ENCODE measurements at regions not wholly inside any gene's neighbourhood (a gene's known extent, or its start where the extent isn't known, plus 50 kb on each side); places are given as distances from the start of the nearest gene placed in this dataset.

- no peak for DNase-seq (ENCODE audit: extremely low read depth, low read depth)
- TF ChIP-seq CTCF (IDR thresholded peaks at IDR 0.05; ENCODE audit: low read depth, low read length) = no peak
These were observed 108.5 kb upstream of the CYRIA start for GRCh38 chr2:16774091-16774490.

- DNase-seq (ENCODE audit: extremely low read depth, low read depth) = no peak
- peak; percentile 46 for TF ChIP-seq CTCF (IDR thresholded peaks at IDR 0.05; ENCODE audit: low read depth, low read length)
These were observed 107.6 kb upstream of the CYRIA start for GRCh38 chr2:16773080-16773713.

GRCh38 chr2:16767789-16768476 lies 102.3 kb upstream of the CYRIA start:
- no peak for TF ChIP-seq CTCF (IDR thresholded peaks at IDR 0.05; ENCODE audit: low read depth, low read length)
- no peak for DNase-seq (ENCODE audit: extremely low read depth, low read depth)

- no peak for DNase-seq (ENCODE audit: extremely low read depth, low read depth)
- TF ChIP-seq CTCF (IDR thresholded peaks at IDR 0.05; ENCODE audit: low read depth, low read length) = no peak
These were observed 99.7 kb upstream of the CYRIA start for GRCh38 chr2:16765356-16765755.

- no peak for DNase-seq (ENCODE audit: extremely low read depth, low read depth)
- no peak for TF ChIP-seq CTCF (IDR thresholded peaks at IDR 0.05; ENCODE audit: low read depth, low read length)
These were observed 98.9 kb upstream of the CYRIA start for GRCh38 chr2:16764487-16764886.

- TF ChIP-seq CTCF (IDR thresholded peaks at IDR 0.05; ENCODE audit: low read depth, low read length) = no peak
- DNase-seq (ENCODE audit: extremely low read depth, low read depth) = no peak
These were observed 97.9 kb upstream of the CYRIA start for GRCh38 chr2:16763493-16763899.

- DNase-seq (ENCODE audit: extremely low read depth, low read depth) = no peak
- no peak for TF ChIP-seq CTCF (IDR thresholded peaks at IDR 0.05; ENCODE audit: low read depth, low read length)
These were observed 97.4 kb upstream of the CYRIA start for GRCh38 chr2:16763056-16763455.

Measured in AG09319 (cell line).